GM23338 (cell line): ENCODE measurements at regions not wholly inside any gene's neighbourhood (a gene's known extent, or its start where the extent isn't known, plus 50 kb on each side); places are given as distances from the start of the nearest gene placed in this dataset.

Source experiments
- ATAC-seq: fragments of 200-7000 bp; cut with Tn5 transposase; 3 replicates; pipeline ENCODE4 v1.9.1; 2020
- DNase-seq: peaks from one replicate; pipeline ENCODE4 v3.0.0-alpha.2; 2015; ENCODE audit warnings: low spot score
- H2AFZ ChIP-seq: fragments of 200-600 bp; sonication (generic); 2 replicates; pipeline ENCODE4 v1.8.0; 2016; ENCODE audit warnings: antibody characterized with exemption, mild to moderate bottlenecking, moderate library complexity
- H3F3A ChIP-seq: fragments of 200-600 bp; sonication (generic); replicated peaks from 2 replicates; pipeline ENCODE4 v1.8.0; 2017; ENCODE audit warnings: antibody characterized with exemption, mixed run types, low read depth
- H3K27ac ChIP-seq: fragments of 200-600 bp; sonication (generic); 2 replicates; pipeline ENCODE4 v1.6.1; 2016; ENCODE audit warnings: low read depth
- H3K27me3 ChIP-seq: fragments of 200-600 bp; sonication (generic); 2 replicates; pipeline ENCODE4 v1.8.0; 2016; ENCODE audit warnings: mild to moderate bottlenecking, mixed run types, moderate library complexity; ENCODE audit not compliant: insufficient read depth
- H3K36me3 ChIP-seq: fragments of 200-600 bp; sonication (generic); 2 replicates; pipeline ENCODE4 v1.8.0; 2016; ENCODE audit warnings: mild to moderate bottlenecking; ENCODE audit not compliant: insufficient read depth
- H3K4me1 ChIP-seq: fragments of 200-600 bp; sonication (generic); 2 replicates; pipeline ENCODE4 v1.8.0; 2016; ENCODE audit warnings: mild to moderate bottlenecking, moderate library complexity; ENCODE audit not compliant: insufficient read depth
- H3K4me2 ChIP-seq: fragments of 200-600 bp; sonication (generic); 2 replicates; pipeline ENCODE4 v1.7.1; 2017; ENCODE audit warnings: mixed run types
- H3K4me3 ChIP-seq: fragments of 200-600 bp; sonication (generic); 2 replicates; pipeline ENCODE4 v1.6.1; 2016; ENCODE audit warnings: mixed run types
- H3K79me2 ChIP-seq: fragments of 200-600 bp; sonication (generic); replicated peaks from 2 replicates; pipeline ENCODE4 v1.8.0; 2017; ENCODE audit warnings: mild to moderate bottlenecking; ENCODE audit not compliant: insufficient read depth
- H3K9me2 ChIP-seq: fragments of 200-600 bp; sonication (generic); 2 replicates; pipeline ENCODE4 v1.8.0; 2017; ENCODE audit not compliant: insufficient read depth
- H4K20me1 ChIP-seq: fragments of 200-600 bp; sonication (generic); replicated peaks from 2 replicates; pipeline ENCODE4 v1.8.0; 2017; ENCODE audit warnings: mild to moderate bottlenecking; ENCODE audit not compliant: insufficient read depth
- H3K27ac Mint-ChIP-seq: 2 replicates; pipeline ENCODE4 v1.8.0; 2020; ENCODE audit warnings: inconsistent platforms, mild to moderate bottlenecking, moderate library complexity, mixed read lengths
- H3K27me3 Mint-ChIP-seq: 3 replicates; pipeline ENCODE4 v1.8.0; 2022; ENCODE audit warnings: low read depth, mild to moderate bottlenecking, moderate library complexity, mixed read lengths, inconsistent platforms; ENCODE audit not compliant: insufficient read depth, poor library complexity
- H3K36me3 Mint-ChIP-seq: 3 replicates; pipeline ENCODE4 v1.8.0; 2021; ENCODE audit warnings: low read depth, mild to moderate bottlenecking, inconsistent platforms, moderate library complexity, mixed read lengths
- H3K4me1 Mint-ChIP-seq: 3 replicates; pipeline ENCODE4 v1.8.0; 2020; ENCODE audit warnings: mild to moderate bottlenecking, inconsistent platforms, mixed read lengths
- H3K4me3 Mint-ChIP-seq: 3 replicates; pipeline ENCODE4 v1.8.0; 2021; ENCODE audit warnings: moderate library complexity, mild to moderate bottlenecking, inconsistent platforms, mixed read lengths
- H3K9me3 Mint-ChIP-seq: 3 replicates; pipeline ENCODE4 v1.8.0; 2020; ENCODE audit warnings: moderate library complexity, mild to moderate bottlenecking, inconsistent platforms, mixed read lengths
- CREB1 ChIP-seq: fragments of 250-450 bp; sonication (Bioruptor Pico); IDR thresholded peaks from 2 replicates; pipeline ENCODE4 v1.5.0; 2020; ENCODE audit warnings: low read depth, mild to moderate bottlenecking, moderate library complexity
- EZH2phosphoT487 ChIP-seq: fragments of 200-600 bp; sonication (generic); IDR thresholded peaks from one replicate; pipeline ENCODE4 v1.8.1; 2018; ENCODE audit warnings: antibody characterized with exemption; ENCODE audit not compliant: unreplicated experiment
- JUNB ChIP-seq: IDR thresholded peaks from one replicate; pipeline ENCODE4 v1.6.1; 2016; ENCODE audit warnings: antibody characterized with exemption; ENCODE audit not compliant: unreplicated experiment
- STAT1 ChIP-seq: IDR thresholded peaks from one replicate; pipeline ENCODE4 v1.6.1; 2016; ENCODE audit warnings: antibody characterized with exemption; ENCODE audit not compliant: unreplicated experiment
- ZNF114 ChIP-seq: fragments of 250-450 bp; sonication (Bioruptor Pico); IDR thresholded peaks from 2 replicates; pipeline ENCODE4 v1.5.0; 2020; ENCODE audit warnings: mild to moderate bottlenecking, moderate library complexity
- ZNF331 ChIP-seq: fragments of 250-450 bp; sonication (Bioruptor Pico); IDR thresholded peaks from 2 replicates; pipeline ENCODE4 v1.5.0; 2020; ENCODE audit warnings: low read depth, mild to moderate bottlenecking, moderate library complexity
- TF ChIP-seq, protein P1 (sequence below): IDR thresholded peaks from one replicate; pipeline ENCODE4 v1.6.1; 2018; ENCODE audit warnings: antibody characterized with exemption; ENCODE audit not compliant: unreplicated experiment
- TF ChIP-seq, protein P2 (sequence below), 2 experiments: fragments of 200-600 bp in 1 of 2; sonication (generic) in 1 of 2; conservative IDR thresholded peaks; 2 replicates each; pipeline versions ENCODE4 v1.5.1 to v1.6.1; 2016 to 2017; ENCODE audit warnings: antibody characterized with exemption in 2 of 2, low read depth in 2 of 2, mild to moderate bottlenecking in 2 of 2, moderate library complexity in 1 of 2
- TF ChIP-seq, protein P3 (sequence below): IDR thresholded peaks from 2 replicates; pipeline ENCODE4 v1.6.1; 2016; ENCODE audit warnings: antibody characterized with exemption

DNA sequence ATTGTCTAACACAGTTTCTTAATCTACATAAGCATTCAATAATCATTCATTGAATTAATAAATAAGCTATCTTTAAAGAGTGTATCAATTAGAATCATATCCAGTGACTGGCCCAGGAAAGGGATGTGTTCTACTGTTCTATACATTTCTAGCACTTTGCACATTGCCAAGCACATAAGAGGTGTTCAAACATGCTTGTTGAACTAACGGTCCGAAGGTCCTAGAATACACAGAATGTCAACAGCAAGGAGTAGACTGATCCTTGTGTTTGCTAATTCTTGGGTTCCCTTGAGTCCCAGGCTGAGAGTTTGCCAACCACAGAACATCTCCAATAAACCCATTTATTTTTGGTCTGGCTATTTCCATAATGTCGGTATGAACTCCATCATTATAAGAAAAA is 331.7 kb upstream of the DCC start (continued):
- TF ChIP-seq, protein P1, sequence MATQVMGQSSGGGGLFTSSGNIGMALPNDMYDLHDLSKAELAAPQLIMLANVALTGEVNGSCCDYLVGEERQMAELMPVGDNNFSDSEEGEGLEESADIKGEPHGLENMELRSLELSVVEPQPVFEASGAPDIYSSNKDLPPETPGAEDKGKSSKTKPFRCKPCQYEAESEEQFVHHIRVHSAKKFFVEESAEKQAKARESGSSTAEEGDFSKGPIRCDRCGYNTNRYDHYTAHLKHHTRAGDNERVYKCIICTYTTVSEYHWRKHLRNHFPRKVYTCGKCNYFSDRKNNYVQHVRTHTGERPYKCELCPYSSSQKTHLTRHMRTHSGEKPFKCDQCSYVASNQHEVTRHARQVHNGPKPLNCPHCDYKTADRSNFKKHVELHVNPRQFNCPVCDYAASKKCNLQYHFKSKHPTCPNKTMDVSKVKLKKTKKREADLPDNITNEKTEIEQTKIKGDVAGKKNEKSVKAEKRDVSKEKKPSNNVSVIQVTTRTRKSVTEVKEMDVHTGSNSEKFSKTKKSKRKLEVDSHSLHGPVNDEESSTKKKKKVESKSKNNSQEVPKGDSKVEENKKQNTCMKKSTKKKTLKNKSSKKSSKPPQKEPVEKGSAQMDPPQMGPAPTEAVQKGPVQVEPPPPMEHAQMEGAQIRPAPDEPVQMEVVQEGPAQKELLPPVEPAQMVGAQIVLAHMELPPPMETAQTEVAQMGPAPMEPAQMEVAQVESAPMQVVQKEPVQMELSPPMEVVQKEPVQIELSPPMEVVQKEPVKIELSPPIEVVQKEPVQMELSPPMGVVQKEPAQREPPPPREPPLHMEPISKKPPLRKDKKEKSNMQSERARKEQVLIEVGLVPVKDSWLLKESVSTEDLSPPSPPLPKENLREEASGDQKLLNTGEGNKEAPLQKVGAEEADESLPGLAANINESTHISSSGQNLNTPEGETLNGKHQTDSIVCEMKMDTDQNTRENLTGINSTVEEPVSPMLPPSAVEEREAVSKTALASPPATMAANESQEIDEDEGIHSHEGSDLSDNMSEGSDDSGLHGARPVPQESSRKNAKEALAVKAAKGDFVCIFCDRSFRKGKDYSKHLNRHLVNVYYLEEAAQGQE: no peak
- TF ChIP-seq STAT1 (no peak), CREB1 (no peak)

DNA sequence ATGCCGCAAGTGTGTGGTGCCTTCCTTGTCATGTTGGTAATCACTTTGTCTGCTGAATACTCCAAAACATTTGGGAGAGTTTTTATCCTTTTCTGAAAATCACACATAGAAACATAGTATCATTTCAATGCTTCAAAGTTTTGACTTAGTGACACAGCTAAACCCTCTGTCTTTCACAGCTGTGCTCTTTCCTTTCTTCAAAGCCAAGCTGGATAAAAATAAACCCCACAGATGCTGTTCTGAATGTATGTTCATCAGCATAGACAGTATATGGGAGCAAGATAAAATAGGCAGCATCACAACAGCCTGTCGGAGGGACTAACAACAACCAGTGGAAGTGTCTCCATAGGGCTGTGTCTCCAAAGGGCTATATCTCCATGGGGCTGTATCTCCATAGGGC is 331.3 kb upstream of the DCC start:
- Histone ChIP-seq H3K79me2 (no peaks in the 10 kb centered on the region), H4K20me1 (no peaks in the 10 kb centered on the region), H3K9me2 (no peaks in the 10 kb centered on the region), H3K4me3 (no peak overlapping the region), H2AFZ (no peak overlapping the region), H3K4me1 (no peaks in the 10 kb centered on the region), H3K27me3 (no peaks in the 10 kb centered on the region), H3K4me2 (no peak overlapping the region), H3F3A (no peaks in the 10 kb centered on the region), H3K27ac (no peak overlapping the region), H3K36me3 (no peaks in the 10 kb centered on the region)
- Mint-ChIP-seq H3K27ac (no peak overlapping the region), H3K4me1 (no peaks in the 10 kb centered on the region), H3K36me3 (no peaks in the 10 kb centered on the region), H3K4me3 (no peak overlapping the region), H3K9me3 (no peaks in the 10 kb centered on the region; the same call in 2 of the 3 replicates), H3K27me3 (peaks cover 2% of the 10 kb centered on the region)
- ATAC-seq (no peak), DNase-seq (no peak)
- TF ChIP-seq, protein P2, sequence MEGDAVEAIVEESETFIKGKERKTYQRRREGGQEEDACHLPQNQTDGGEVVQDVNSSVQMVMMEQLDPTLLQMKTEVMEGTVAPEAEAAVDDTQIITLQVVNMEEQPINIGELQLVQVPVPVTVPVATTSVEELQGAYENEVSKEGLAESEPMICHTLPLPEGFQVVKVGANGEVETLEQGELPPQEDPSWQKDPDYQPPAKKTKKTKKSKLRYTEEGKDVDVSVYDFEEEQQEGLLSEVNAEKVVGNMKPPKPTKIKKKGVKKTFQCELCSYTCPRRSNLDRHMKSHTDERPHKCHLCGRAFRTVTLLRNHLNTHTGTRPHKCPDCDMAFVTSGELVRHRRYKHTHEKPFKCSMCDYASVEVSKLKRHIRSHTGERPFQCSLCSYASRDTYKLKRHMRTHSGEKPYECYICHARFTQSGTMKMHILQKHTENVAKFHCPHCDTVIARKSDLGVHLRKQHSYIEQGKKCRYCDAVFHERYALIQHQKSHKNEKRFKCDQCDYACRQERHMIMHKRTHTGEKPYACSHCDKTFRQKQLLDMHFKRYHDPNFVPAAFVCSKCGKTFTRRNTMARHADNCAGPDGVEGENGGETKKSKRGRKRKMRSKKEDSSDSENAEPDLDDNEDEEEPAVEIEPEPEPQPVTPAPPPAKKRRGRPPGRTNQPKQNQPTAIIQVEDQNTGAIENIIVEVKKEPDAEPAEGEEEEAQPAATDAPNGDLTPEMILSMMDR (conservative IDR thresholded peaks at IDR 0.05; ENCODE audit: low read depth in 2 of 2): no peak
- TF ChIP-seq ZNF114 (no peak), JUNB (no peak), EZH2phosphoT487 (no peak), ZNF331 (CRISPR knock-in tag) (no peak)
- TF ChIP-seq, protein P3, sequence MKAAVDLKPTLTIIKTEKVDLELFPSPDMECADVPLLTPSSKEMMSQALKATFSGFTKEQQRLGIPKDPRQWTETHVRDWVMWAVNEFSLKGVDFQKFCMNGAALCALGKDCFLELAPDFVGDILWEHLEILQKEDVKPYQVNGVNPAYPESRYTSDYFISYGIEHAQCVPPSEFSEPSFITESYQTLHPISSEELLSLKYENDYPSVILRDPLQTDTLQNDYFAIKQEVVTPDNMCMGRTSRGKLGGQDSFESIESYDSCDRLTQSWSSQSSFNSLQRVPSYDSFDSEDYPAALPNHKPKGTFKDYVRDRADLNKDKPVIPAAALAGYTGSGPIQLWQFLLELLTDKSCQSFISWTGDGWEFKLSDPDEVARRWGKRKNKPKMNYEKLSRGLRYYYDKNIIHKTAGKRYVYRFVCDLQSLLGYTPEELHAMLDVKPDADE: no peak
- TF ChIP-seq, protein P1: no peak
